Fibroblast of lung (primary cell): ENCODE measurements at regions not wholly inside any gene's neighbourhood (a gene's known extent, or its start where the extent isn't known, plus 50 kb on each side); places are given as distances from the start of the nearest gene placed in this dataset.

Experiments
- DNase-seq, 2 donors: peaks; one replicate each; pipeline versions ENCODE4 v3.0.0 to v3.0.0-alpha.2; 2010; ENCODE audit warnings: low read depth in 2 of 2
- H2AFZ ChIP-seq: 2 replicates; pipeline ENCODE4 v1.5.1; 2012; ENCODE audit warnings: low read length, control low read depth, inconsistent platforms
- H3K27ac ChIP-seq: 2 replicates; pipeline ENCODE4 v1.5.1; 2011; ENCODE audit warnings: low read length, control low read depth; ENCODE audit not compliant: insufficient read depth
- H3K27me3 ChIP-seq: 2 replicates; pipeline ENCODE4 v1.5.1; 2011; ENCODE audit warnings: mild to moderate bottlenecking, low read length; ENCODE audit not compliant: control insufficient read depth, insufficient read depth
- H3K36me3 ChIP-seq: 2 replicates; pipeline ENCODE4 v1.5.1; 2011; ENCODE audit warnings: low read length; ENCODE audit not compliant: control insufficient read depth, insufficient read depth
- H3K4me1 ChIP-seq: 2 replicates; pipeline ENCODE4 v1.5.1; 2011; ENCODE audit warnings: low read length; ENCODE audit not compliant: control insufficient read depth, insufficient read depth; ENCODE audit errors: extremely low read depth
- H3K4me2 ChIP-seq: 2 replicates; pipeline ENCODE4 v1.5.1; 2011; ENCODE audit warnings: low read length, control low read depth; ENCODE audit not compliant: insufficient read depth; ENCODE audit errors: extremely low read depth
- H3K4me3 ChIP-seq, 4 experiments: fragments of 200-600 bp in 1 of 4; sonication (generic) in 1 of 4; replicated peaks in 1 of 4; 2 replicates each; pipeline ENCODE4 v1.5.1; 2011 to 2016; ENCODE audit warnings: low read length in 4 of 4, low read depth in 3 of 4, mild to moderate bottlenecking in 3 of 4, control low read depth in 2 of 4, inconsistent platforms in 1 of 4, mixed read lengths in 1 of 4; ENCODE audit not compliant: insufficient read depth in 1 of 4; ENCODE audit errors: control extremely low read depth in 1 of 4
- H3K79me2 ChIP-seq: 2 replicates; pipeline ENCODE4 v1.5.1; 2012; ENCODE audit warnings: mild to moderate bottlenecking, low read length, inconsistent platforms; ENCODE audit not compliant: control insufficient read depth, insufficient read depth
- H3K9ac ChIP-seq: 2 replicates; pipeline ENCODE4 v1.5.1; 2011; ENCODE audit warnings: mild to moderate bottlenecking, low read length, control low read depth; ENCODE audit not compliant: insufficient read depth
- H3K9me3 ChIP-seq: 2 replicates; pipeline ENCODE4 v1.5.1; 2012; ENCODE audit warnings: low read depth, low read length; ENCODE audit not compliant: control insufficient read depth, insufficient read depth
- H4K20me1 ChIP-seq: 2 replicates; pipeline ENCODE4 v1.5.1; 2011; ENCODE audit warnings: low read length; ENCODE audit not compliant: control insufficient read depth, insufficient read depth; ENCODE audit errors: extremely low read depth
- CTCF ChIP-seq, 2 donors: IDR thresholded peaks in 1 of 2; conservative IDR thresholded peaks in 1 of 2; 1 replicate in 1 of 2; 2 replicates in 1 of 2; pipeline ENCODE4 v1.5.1; 2011 to 2012; ENCODE audit warnings: low read length in 2 of 2, control low read depth in 1 of 2, inconsistent platforms in 1 of 2, low read depth in 1 of 2, mild to moderate bottlenecking in 1 of 2
- EZH2 ChIP-seq: IDR thresholded peaks from 2 replicates; pipeline ENCODE4 v1.5.1; 2012; ENCODE audit warnings: low read length, control low read depth, mild to moderate bottlenecking; ENCODE audit errors: missing control alignments

GRCh38 chr14:82836256-82836950 is 1302.8 kb upstream of the SEL1L start:
- H3K9ac ChIP-seq = no peak overlapping the region
- H3K36me3 ChIP-seq = no peaks in the 10 kb centered on the region
- H3K9me3 ChIP-seq = no peaks in the 10 kb centered on the region
- DNase-seq = no peak
- no peak overlapping the region for H3K27ac ChIP-seq
- H3K4me2 ChIP-seq = no peak overlapping the region
- no peaks in the 10 kb centered on the region for H3K4me1 ChIP-seq
- no peak for TF ChIP-seq EZH2
- no peak for TF ChIP-seq CTCF (conservative IDR thresholded peaks at IDR 0.05 in 1 of 2, IDR thresholded peaks at IDR 0.05 in 1 of 2; ENCODE audit: low read depth in 1 of 2, low read length in 2 of 2)
- H4K20me1 ChIP-seq = no peaks in the 10 kb centered on the region
- H3K79me2 ChIP-seq = no peaks in the 10 kb centered on the region
- no peaks in the 10 kb centered on the region for H3K27me3 ChIP-seq
- no peak overlapping the region for H2AFZ ChIP-seq
- H3K4me3 ChIP-seq = no peak overlapping the region

GRCh38 chr14:82837611-82838140 is 1304.0 kb upstream of the SEL1L start:
- Histone ChIP-seq H3K27me3 (no peaks in the 10 kb centered on the region), H3K36me3 (no peaks in the 10 kb centered on the region), H3K79me2 (no peaks in the 10 kb centered on the region), H3K4me3 (no peak overlapping the region), H3K9ac (no peak overlapping the region), H2AFZ (no peak overlapping the region), H4K20me1 (no peaks in the 10 kb centered on the region), H3K9me3 (no peaks in the 10 kb centered on the region), H3K27ac (no peak overlapping the region), H3K4me2 (no peak overlapping the region), H3K4me1 (no peaks in the 10 kb centered on the region)
- DNase-seq = no peak
- TF ChIP-seq EZH2 (no peak), CTCF (conservative IDR thresholded peaks at IDR 0.05 in 1 of 2, IDR thresholded peaks at IDR 0.05 in 1 of 2; ENCODE audit: low read depth in 1 of 2, low read length in 2 of 2) (no peak)

- TF ChIP-seq EZH2 = no peak
- TF ChIP-seq CTCF (conservative IDR thresholded peaks at IDR 0.05 in 1 of 2, IDR thresholded peaks at IDR 0.05 in 1 of 2; ENCODE audit: low read depth in 1 of 2, low read length in 2 of 2) = no peak
These were observed 1316.9 kb upstream of the SEL1L start for GRCh38 chr14:82850576-82850975.

More at GRCh38 chr14:82850576-82850975, 1316.9 kb upstream of the SEL1L start:
- no peak overlapping the region for H2AFZ ChIP-seq
- H3K36me3 ChIP-seq = no peaks in the 10 kb centered on the region
- H3K27me3 ChIP-seq = no peaks in the 10 kb centered on the region
- no peak overlapping the region for H3K4me2 ChIP-seq
- DNase-seq = no peak
- no peak overlapping the region for H3K27ac ChIP-seq
- no peaks in the 10 kb centered on the region for H3K4me1 ChIP-seq
- H3K9me3 ChIP-seq = no peaks in the 10 kb centered on the region
- no peak overlapping the region for H3K9ac ChIP-seq
- H3K4me3 ChIP-seq = no peak overlapping the region
- H4K20me1 ChIP-seq = no peaks in the 10 kb centered on the region
- H3K79me2 ChIP-seq = no peaks in the 10 kb centered on the region
